TTC549 (cell line): ENCODE measurements at regions not wholly inside any gene's neighbourhood (a gene's known extent, or its start where the extent isn't known, plus 50 kb on each side); places are given as distances from the start of the nearest gene placed in this dataset.
"Not testable (repeated sequence)": the region's sequence is repeated elsewhere in the genome, so short reads cannot be mapped to it uniquely, and the experiment has no call there.

Experiments used
- FAIRE-seq: peaks from 2 replicates; lab custom pipeline; 2012; peaks lifted over from hg19 to GRCh38; lab: Jason Lieb, UNC

DNA sequence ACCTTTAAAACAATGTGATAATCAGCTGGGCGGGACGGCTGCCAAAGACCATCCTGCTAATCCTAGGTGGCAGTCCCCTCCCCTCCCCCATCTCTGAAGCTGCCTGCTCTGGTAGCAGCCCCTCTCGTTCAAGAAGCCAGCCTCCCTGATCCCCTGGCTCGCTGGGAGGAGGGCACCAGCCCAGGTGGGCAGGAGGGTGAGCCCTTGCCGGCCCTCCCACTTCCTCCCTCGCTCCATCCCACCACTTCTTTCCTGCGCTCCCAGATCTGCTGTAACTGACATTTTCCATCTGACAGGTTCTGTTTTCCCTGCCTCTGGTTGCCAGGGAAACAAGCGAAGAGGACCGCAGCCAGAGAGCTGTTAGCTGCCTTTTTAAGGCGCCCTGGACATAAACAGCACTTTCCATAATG is 155.7 kb upstream of the TNRC6C start:
- no peak for FAIRE-seq

DNA sequence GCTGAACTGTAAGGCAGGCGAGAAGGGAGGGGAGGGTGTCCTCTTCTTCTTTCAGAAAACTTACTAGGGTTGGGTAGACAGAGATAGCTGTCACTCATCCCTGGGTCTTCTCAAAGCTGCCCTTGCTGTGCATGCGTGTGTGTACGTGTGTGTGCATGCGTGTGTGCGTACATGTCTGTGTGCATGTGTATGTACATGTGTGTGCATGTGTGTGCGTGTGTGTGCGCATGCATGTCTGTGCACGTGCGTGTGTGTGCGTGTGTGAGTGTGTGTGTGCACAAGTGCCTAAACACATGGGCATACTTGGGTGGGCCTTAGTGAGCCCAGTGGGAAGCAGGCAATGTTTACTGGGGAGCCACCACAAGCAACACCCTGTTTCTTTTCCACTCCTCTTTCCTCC is 154.8 kb upstream of the TNRC6C start:
- no peak for FAIRE-seq

DNA sequence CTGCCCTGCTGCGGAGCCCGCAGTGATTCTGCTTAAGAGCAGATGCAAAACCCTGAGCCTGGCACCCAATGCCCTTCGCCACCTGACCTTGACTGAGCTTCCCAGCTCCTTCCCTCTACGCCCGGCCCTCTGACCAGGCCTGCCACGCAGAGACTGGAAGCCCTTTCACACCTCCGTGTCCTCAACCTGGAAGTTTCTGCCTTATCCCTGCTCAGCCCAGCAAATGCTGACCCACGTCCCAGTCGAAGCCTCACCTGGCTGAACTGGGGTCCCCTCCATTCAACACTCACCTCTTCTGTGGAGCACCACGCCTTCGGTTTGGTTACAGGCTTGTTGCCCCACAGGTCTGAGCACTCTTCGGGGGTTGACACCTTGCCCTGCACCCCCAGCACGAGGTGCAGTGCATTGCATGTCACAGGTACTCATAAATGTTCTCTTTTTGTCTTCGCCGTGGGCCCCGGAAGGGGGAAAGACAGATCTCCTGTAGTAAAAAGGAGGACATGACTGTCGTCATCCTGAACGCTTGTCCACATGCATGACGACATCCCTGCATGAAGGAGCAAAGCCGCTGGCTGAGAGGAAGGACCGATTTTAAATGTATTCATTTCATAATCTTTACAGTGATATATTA is 153.6 kb upstream of the TNRC6C start:
- no peak for FAIRE-seq

DNA sequence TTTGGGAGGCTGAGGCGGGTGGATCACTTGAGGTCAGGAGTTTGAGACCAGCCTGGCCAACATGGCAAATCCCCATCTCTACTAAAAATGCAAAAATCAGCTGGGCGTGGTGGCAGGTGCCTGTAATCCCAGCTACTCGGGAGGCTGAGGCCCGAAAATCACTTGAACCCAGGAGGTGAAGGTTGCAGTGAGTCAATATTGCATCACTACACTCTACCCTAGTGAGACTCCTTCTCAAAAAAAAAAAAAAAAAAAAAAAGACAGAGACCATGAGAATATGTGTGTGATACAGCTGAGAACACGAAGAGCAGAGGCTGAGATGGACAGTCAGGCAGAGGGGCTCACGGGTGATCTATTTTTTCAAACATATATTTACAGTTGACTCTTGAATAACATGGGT is 152.5 kb upstream of the TNRC6C start:
- not testable (repeated sequence) for FAIRE-seq

DNA sequence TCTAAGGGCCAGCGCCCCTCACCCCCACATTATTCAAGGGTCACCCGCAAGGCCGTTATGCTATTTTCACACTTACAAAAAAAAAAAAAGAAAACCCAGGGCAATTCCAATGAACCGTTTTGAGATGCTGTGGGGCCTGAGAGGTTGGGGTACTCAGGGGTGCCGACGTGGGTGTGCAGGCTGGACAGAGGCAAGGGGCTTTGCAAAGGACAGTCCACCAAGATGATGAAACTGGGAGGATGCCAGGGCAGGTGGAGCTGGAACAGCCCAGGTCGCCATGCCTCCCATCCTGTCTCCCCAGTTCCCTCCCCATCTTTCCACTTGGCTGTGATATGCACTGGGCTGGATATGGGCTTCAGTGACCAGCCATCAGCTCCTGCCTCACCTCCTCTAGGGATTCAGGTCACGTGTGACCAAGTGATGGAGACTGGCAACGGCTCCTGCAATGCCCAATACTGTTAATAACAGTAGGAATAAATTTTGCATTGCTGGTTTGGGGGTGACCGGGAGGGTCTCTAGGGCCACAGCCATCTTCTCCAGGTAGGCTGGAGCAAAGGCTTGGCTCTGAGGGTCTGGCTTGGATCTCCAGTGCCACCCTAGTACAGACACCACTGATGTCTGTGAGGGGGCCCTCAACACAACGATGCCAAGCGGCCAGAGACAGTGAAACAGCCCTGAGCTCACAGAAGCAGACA is 151.3 kb upstream of the TNRC6C start:
- FAIRE-seq: no peak

DNA sequence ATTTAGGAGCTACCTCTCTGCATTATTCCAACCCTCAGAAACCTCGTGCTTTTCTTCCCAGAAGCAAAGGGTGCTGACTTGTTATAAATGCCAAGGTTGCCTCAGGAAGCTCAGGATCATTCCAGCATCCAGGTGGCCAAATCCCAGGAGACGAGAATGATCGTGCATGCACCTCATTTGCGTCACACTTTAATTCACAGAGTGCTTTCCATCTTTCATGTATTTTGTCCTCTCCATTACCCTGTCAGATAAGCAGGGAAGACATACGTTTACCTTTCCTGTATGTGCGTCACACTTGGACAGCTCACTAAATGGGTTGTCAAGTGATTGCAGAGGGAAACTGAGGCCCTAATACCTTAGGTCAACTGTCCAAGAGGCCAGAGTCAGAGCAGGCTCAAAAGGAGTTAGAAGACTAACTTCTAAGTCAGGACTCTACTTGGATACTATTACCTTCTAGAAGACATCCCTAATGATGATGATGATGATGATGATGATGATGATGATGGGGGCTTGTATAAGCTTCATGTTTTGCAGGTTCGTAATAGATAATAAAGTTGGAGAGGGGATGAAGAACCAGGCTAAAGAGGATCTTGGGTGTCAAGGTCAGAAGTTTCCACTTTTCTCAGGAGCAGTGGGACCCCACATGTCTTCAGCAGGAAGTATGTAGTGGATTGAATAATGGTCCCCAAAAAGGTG is 150.6 kb upstream of the TNRC6C start:
- FAIRE-seq: no peak

DNA sequence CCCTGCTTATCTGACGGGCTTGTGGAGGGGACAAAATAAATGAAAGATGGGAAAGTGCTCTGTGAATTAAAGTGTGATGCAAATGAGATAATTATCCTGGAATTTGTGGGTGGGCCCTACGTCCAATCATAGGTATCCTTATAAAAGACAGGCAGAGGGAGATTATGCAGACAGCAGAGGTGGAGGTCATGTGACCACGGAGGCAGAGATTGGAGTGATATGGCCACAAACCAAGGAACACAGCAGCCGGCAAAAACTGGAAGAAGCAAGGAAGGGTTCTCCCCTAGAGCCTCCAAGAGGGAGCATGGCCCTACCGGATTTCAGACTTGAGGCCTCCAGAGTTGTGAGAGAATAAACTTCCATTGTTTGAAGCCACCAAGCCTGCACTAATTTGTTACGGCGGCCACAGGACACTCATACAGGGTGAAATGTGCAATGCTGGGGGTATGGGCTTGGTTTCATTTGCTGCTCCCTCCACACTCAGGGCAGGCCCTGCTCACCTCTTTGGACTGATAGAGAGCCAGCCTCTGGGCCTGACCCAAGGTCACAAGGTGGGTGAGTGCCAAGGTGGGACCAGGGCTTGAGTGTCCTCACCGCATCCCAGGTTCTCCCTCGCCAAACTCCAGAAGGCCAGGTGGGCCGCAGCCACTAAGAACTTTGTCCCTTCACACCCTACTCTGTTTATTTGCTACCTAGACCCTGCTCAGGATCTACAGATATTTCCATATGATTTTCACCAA is 149.6 kb upstream of the TNRC6C start:
- no peak for FAIRE-seq

DNA sequence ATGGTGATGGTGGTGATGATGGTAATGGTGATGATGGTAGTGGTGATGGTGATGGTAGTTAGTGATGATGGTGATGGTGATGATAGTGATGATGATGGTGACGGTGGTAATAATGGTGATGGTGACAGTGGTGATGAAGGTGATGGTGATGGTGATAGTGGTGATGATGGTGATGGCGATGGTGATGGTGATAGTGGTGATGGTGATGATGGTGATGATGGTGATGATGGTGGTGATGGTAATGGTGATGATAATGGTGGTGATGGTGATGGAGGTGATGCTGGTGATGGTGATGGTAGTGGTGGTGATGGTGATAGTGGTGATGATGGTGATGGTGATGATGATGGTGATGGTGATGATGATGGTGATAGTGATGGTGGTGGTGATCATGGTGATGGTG is 148.7 kb upstream of the TNRC6C start:
- FAIRE-seq: no peak

DNA sequence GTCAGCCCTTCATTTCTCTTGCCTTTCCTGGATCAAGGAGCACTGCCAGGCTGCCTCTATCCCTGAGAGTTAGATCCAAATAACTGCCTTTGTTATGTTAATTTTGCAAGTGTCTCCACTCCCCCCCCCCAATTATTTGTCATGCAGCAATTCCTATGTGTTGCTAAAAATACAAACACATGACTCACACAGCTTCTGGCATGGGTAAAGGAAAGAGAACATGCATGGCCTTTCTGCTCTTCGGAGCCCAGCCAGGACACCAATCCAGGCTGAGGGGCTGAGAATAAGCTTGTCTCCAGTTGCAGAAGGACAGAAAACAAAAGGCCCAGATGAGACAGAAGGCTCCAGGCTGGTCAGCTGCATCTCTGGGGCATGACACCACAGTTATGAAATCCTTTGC is 148.0 kb upstream of the TNRC6C start:
- FAIRE-seq: no peak

DNA sequence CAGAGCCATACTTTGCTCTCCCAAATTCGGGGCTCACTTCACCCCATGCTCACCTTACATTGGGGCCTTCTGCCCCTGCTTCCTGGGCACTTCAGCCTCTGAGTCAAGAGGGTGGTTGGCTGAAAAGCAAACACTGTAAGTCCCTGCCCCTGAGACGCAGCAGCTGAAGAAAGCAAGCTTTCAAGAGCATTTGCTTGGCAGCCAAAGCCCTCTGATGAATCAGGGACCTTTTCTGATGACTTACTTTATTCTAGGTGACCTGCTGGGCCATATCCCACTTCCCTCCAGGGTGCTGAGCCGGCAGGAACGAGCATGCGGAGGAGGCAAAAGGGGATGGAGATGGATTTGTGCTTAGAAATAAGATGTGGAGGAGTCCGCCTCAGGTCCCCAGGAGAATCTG is 147.0 kb upstream of the TNRC6C start:
- FAIRE-seq: no peak

DNA sequence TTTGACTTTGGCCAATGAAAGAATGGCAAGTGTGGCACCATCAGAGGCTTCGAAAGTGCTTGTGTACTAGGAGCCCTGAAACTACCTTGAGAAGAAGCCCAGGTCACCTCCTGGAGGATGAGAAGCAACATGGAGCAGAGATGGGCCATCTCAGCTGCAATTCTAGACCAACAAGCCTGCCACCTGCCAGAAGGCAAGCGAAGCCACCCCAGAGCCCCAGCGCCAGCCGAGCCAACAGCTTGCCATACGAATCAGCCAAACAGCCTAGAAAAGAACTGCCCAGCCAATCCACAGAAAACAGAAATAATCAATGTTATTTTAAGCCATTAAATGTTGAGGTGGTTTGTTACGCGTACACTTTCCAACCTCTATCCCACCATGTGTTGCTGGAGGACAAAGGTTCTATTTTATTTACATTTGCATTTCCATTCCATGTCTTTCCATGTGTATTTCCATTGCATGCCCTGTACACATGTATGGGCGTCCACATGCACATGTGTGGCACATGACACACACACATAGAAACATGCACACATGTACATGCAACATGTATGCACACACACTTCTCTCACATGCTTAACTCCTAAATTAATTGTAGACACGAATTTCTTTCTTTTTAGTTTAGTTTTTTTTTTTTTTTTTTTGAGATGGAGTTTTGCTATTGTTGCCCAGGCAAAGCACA is 144.3 kb upstream of the TNRC6C start:
- FAIRE-seq: no peak

DNA sequence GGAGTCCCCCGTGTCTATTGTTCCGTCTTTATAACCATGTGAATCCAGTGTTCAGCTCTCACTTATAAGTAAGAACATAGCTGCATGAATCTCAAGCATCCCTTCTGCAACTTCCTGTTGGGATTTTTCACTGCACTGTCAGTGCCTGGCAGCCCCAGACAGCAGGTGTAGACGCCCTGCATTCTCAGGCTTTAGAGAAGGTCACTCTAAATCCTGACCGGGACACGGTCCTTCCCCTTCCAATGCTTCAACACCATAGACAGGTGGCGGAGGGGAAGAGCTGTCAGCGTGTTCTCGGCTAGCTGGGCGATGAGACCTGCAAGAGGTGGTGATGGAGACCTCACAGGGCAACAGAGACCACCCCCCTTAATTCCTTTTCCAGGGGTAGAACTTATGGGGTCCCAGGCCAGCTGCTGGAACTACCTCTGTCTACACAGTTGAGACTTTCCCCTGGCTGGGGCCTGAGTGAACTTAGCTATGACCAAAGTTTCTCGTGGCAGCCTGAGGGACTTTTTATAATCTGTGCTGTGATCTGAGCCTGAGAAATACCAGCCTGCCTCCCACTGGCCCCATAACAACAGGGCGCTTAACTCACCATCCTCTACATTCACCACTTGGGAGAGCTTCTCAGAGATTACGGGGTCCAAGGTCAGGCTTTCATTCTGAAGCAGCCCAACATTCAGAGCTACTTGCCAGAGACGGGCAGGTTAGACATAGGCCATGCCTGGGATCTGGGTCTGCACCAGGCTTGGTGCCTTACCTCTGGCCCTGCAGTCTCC is 143.2 kb upstream of the TNRC6C start:
- no peak for FAIRE-seq

DNA sequence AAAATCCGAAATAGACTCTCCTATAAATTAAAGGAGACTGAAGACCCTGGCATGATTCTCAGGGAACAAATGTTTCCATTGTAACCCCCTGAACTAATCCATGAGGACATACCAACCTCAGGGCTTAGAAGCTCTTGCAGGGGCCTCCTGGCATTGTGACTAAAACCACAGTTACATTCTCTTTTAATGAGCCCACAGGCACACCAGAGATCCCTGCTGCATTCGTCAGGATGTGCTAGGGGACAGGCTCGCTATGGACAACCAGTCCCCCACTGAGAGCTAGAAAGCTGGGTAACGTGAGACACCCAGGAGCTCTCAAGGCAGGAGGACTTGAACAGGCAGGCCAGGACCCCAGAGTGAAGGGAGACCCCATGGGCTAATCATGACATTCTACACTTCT is 140.6 kb upstream of the TNRC6C start:
- FAIRE-seq: no peak

DNA sequence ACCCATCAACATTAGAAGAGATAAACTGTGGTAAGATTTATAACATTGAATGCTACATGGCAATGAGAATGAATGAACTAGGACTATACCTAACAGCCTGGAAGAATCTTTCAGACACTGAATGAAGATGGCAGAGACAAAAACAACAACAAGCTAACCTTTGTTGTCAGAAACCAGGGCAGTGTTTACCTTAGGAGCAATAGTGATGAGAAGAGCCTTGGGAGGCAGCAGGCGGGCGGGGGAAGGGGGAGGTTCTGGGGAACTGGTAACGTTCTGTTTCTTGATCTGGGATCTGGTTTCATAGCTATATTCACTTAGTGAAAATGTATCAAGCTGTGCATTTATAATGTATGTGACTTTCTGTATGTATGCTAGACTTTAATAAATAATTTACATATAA is 139.0 kb upstream of the TNRC6C start:
- FAIRE-seq: no peak

DNA sequence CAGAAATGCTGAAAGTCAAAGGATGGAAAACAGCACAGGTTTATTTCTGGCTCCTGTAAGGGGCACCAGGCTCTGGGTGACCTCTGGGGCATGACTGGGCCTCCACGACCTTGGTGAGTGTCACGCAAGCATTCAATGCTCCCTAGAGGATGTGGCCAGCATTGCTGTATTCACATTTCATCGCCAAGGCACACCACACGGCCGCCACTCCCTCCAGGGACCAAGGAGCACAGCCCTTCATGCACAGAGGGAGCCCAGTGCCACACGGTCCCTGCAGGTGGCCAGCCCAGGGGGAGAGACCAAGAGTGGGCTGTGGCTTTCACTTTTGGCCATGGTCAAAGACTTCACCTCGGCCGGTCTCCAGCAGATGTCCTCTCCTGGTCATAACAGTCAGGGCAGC is 137.4 kb upstream of the TNRC6C start:
- FAIRE-seq: no peak

DNA sequence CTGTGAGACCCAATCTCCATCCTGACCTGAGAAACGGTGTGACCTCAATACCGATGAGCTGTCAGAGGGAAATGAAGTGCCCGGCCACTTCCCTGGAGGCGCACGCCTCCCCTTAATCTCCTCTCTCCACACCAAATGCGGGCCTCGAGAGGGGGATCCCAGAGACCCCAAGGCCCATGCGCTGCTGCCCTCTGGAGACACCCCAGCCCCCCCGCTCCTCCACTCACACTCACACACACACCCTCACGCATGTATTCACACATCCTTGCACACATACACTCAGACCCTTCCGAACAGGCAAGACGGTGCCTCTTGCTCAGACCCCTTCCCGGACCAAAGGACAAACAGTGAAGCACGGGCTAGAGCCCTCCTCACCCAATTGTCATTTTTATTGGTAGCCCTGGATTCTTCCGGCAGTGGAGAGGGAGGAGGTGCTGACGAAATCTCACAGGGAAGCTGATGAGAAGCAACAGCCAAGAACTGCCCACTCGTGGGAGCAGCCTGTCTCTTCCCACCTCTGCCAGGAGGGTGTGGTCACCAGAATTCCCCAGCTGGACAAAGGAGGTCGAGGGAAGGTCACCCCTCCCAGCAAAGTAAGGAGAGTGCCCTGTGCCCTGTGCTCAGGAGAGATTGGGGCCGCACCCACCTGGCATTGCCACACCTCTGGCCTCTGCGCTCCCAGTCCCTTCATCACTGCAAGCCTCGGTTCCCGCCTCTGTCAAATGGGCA is 136.0 kb upstream of the TNRC6C start:
- FAIRE-seq: no peak

DNA sequence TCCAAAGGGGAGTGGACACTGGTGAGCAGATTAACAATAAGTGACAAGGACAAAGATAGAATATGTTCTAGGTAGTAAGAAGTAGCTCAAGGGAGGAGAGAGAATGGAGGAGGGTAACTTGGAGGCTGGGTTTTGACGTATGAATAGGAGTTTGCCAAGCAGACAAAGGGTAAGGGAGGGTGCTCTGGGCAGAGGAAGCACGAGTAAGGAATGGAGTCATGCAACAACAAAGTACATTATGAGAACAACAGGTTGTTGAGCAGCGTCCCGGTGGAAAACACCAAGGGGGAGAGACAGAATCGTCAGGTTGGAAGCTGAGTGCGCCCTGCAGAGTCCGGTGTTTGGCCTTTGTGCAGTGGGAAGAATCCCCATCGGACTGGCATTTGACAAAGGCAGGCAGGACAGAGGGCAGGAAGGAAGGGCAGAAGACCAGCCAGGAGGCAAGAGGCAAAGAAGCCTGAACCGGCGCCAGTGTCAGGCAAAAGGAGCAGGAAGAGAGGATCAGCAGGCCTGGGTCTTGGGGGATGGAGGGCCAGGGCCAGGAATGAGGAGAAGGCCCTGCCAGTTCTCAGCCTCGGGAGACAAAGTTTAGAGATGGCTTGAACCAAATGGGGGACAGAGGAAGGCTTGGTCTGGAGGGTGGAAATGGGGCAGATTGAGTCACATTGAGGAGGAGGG is 134.3 kb upstream of the TNRC6C start:
- no peak for FAIRE-seq

DNA sequence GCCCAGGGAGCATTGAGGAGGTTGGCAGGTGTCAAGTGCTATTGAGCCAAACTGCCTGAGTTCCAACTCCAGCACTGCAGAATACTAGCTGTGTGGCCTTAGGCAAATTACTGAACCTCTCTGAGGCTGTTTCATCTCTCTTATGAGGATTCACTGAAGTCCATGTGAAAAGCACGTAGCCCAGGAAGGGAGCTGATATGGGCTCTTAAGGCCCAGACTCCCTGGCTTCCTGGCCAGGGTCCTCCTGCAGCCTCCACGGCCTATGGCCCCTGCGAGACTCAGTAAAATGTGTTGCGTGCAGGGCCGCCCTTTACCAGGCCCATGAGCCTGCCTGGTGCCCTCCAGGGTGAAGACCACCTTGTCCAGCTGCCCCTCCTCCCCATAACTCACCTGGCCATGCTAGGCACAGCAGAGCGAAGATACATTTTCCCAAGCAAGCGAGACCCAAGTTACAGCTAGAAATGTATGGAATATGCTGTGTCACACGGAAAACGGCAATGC is 133.7 kb upstream of the TNRC6C start:
- FAIRE-seq: no peak

DNA sequence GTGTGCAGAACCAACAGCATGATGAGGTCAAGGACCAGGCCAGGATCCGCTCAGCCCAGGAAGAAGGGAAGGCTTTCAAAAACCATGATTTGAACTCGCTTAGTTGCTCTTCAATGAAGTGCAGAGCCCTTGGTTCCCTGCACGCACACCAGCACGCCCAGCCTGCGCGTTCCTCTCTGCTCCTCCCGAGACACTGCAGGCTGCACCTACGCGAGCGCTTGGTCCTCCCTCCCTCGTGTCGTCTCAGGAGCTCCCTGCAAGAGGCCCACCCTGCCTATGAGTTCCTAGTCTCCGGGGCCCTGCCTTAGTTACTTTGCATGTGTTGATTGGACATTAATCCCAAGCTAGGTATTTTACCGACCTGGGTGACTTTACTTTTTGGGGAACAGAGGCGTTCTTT is 132.9 kb upstream of the TNRC6C start:
- no peak for FAIRE-seq
